ENCODE measurements at regions not wholly inside any gene's neighbourhood (a gene's known extent, or its start where the extent isn't known, plus 50 kb on each side); places are given as distances from the start of the nearest gene placed in this dataset.

GRCh38 chr6:126446248-126446647 lies 106.3 kb downstream of the CENPW start:
- TF ChIP-seq CTCF (IDR thresholded peaks at IDR 0.05) (no peak), POLR2A (IDR thresholded peaks at IDR 0.05) (no peak)
- Histone ChIP-seq H3K9me3 (no peaks in the 10 kb centered on the region), H3K4me1 (no peaks in the 10 kb centered on the region), H3K36me3 (no peaks in the 10 kb centered on the region), H3K27me3 (no peaks in the 10 kb centered on the region), H3K27ac (no peak overlapping the region), H3K4me3 (replicated peaks in 1 of 3) (no peak overlapping the region)
- no peak for DNase-seq
- intact Hi-C loops (cut with DNase I): no loop called here

DNA sequence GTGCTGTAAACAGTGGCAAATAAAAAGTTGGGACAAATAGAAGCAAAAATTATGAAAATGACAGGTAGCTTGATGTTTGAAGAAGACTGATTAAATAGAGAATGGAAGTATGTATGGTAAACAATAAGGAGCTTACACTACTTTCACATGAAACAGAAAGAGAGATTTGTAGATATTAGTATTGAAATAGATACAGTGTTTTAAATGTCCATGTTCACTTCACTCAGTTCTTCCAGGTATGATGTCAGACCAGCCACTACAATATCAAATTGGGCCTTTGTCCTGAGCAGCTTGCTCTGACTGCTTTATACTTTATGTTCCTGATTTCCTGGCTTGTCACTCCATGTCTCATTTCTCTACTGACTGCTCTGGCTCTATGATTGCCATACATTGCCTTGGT lies 107.5 kb downstream of the CENPW start:
- no peak for DNase-seq
- TF ChIP-seq CTCF (IDR thresholded peaks at IDR 0.05) (no peak), POLR2A (IDR thresholded peaks at IDR 0.05) (no peak)
- Histone ChIP-seq H3K9me3 (no peaks in the 10 kb centered on the region), H3K4me3 (replicated peaks in 1 of 3) (no peak overlapping the region), H3K27ac (no peak overlapping the region), H3K4me1 (no peaks in the 10 kb centered on the region), H3K27me3 (no peaks in the 10 kb centered on the region), H3K36me3 (no peaks in the 10 kb centered on the region)
- intact Hi-C loops (cut with DNase I): no loop called here

- DNase-seq: no peak
- Histone ChIP-seq H3K4me3 (replicated peaks in 1 of 3) (no peak overlapping the region), H3K4me1 (no peaks in the 10 kb centered on the region), H3K36me3 (no peaks in the 10 kb centered on the region), H3K27me3 (no peaks in the 10 kb centered on the region), H3K9me3 (no peaks in the 10 kb centered on the region), H3K27ac (no peak overlapping the region)
- 75 to 86% methylated on average over 6 of the region's 6 CpGs for WGBS, 2 donors
- TF ChIP-seq CTCF (IDR thresholded peaks at IDR 0.05): no peak
- TF ChIP-seq POLR2A (IDR thresholded peaks at IDR 0.05): no peak
- intact Hi-C loops (cut with DNase I): no loop called here
These were observed 121.1 kb downstream of the CENPW start for GRCh38 chr6:126461045-126461444.

- no peaks in the 10 kb centered on the region for H3K9me3 ChIP-seq
- WGBS, 2 donors: 81 to 88% methylated on average over 1 of the region's 1 CpG
These were observed 124.3 kb downstream of the CENPW start for GRCh38 chr6:126464245-126464644.

DNA sequence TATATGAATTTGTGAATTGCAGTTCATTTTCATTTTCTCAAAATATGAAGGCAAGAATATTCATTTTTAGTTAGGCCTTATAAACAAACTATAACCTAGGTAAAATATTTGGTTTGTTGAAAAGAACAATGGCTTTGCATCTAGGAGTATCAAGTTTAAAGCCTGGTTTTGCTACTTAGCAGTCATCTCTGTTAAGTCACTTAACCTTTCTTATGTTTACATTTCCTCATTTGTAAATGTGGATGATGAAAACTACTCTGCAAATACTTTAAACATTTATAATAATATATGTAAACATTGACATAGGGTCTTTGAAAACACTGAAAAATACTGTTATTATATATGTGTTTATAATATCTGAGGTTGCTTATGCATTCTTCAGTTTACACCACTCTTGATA lies 135.5 kb downstream of the CENPW start:
- Histone ChIP-seq H3K4me3 (replicated peaks in 1 of 3) (no peak overlapping the region), H3K9me3 (no peaks in the 10 kb centered on the region), H3K4me1 (no peaks in the 10 kb centered on the region), H3K27me3 (no peaks in the 10 kb centered on the region), H3K27ac (no peak overlapping the region), H3K36me3 (no peaks in the 10 kb centered on the region)
- intact Hi-C loops (cut with DNase I): no loop called here
- DNase-seq: no peak
- TF ChIP-seq CTCF (IDR thresholded peaks at IDR 0.05) (no peak), POLR2A (IDR thresholded peaks at IDR 0.05) (no peak)

More at GRCh38 chr6:126464245-126464644, 124.3 kb downstream of the CENPW start:
- H3K36me3 ChIP-seq: no peaks in the 10 kb centered on the region
- H3K4me1 ChIP-seq: no peaks in the 10 kb centered on the region
- H3K27me3 ChIP-seq: no peaks in the 10 kb centered on the region
- intact Hi-C loops (cut with DNase I): no loop called here
- H3K4me3 ChIP-seq (replicated peaks in 1 of 3): no peak overlapping the region
- no peak overlapping the region for H3K27ac ChIP-seq
- DNase-seq: no peak
- TF ChIP-seq POLR2A (IDR thresholded peaks at IDR 0.05) (no peak), CTCF (IDR thresholded peaks at IDR 0.05) (no peak)

All from thyroid gland (tissue), 4 donors.